NOMO-1 treated with DMSO at 0.1 percent for 48 hours (cell line): ENCODE measurements at regions not wholly inside any gene's neighbourhood (a gene's known extent, or its start where the extent isn't known, plus 50 kb on each side); places are given as distances from the start of the nearest gene placed in this dataset.

Experiments
- DNase-seq: peaks from one replicate; lab custom pipeline; 2025; ENCODE audit not compliant: unreplicated experiment; lab: John Stamatoyannopoulos, UW

DNA sequence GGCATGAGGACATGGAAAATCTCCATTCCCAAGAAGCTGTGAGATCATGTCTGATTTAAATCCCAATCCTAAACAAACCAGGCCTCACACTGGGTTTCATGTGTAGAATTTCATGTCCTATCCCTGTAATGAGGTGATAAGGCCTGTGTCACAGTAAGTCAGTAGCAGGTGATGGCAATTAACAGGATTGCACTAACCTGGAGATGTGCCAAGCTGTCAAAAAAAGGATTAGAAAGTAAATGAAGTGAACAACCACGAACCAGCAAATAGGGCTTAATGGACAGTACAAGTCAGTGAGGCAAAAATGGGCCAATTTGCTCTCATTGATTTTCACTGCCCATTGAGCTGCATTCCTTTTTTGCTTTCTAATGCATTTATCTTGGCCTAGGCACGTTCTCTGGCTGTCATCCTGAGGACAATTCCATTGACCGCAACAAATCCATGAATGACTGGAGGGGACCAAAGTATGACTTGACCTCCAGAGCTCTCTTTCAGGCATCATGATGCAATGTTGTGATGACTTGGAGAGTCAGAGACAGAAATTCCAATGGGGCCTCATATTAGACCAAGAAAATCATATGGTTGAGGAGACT is 673.6 kb upstream of the ADGRL2 start:
- peak; percentile 29 for DNase-seq

DNA sequence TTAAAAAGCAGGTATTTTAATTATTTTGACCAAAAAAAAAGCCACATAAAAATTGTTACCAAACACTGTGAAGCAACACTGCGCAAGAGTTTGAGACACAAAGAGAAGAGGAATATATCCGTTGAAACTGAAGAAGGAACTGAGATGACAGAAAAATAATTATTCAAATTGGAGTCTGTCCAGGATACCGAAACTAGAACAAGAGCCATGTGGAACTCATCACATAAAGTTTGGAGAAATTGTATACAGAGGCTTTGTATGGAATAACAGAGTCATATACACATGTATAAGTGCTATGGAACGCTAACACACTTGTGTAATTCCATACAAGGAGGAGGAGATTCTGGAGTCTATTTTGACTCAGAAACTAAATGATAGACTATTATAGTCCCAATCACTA is 675.1 kb upstream of the ADGRL2 start:
- DNase-seq, result peak; percentile 93

DNA sequence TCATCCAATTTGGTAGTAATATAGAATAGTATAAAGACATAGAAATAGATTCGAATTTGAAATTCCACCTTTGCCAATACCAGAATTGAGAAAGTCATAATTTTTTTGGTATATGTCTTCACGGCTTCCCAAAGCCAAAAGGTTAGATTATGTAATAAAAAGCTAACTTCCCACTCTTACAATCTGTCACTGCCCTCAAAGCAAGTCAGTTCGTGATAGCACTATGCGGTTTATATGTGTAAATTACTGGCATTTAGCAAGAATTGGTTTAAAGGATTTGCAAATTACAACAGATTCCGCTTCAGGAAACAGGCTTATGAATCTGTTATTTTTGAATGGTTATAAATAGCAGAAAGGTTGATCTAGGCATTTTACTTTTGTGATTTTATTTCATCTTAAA is 679.4 kb upstream of the ADGRL2 start:
- peak; percentile 98 for DNase-seq

DNA sequence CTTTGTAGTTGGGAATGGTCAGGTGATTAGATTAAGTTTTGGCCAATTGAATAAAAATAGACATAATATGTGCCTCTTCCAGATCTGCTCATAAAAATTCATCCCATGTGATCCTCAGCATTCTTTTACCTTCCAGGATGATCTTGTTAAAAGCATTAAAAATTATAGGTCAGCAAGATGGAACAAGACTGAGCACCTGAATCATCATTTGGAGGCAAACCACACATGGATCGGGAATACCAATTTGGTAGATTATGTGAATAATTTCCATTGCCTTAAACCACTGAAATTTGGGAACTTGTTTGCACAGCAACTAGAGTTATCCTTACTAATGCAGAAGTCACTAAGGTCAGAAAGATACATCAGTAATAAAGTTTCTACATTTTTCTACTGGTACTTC is 681.4 kb upstream of the ADGRL2 start:
- no peak for DNase-seq

DNA sequence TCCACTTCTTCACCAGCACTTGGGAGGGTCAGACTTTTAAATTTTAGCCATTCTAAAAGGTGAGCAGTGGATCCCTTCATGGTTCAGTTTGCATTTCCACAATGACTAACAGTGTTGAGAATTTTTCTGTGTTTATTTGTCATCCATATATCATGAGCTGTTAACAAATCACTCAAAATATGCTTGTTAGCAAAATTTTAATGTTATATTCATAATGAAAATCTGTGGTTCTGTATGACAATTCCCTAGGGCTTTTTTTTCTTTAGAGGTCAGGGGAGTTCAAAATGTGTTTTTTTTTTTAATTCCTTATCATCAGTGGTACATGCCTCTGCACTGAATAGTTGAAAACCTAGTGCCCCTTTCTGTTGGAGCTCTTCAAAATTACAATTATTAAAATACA is 682.2 kb upstream of the ADGRL2 start:
- no peak for DNase-seq

DNA sequence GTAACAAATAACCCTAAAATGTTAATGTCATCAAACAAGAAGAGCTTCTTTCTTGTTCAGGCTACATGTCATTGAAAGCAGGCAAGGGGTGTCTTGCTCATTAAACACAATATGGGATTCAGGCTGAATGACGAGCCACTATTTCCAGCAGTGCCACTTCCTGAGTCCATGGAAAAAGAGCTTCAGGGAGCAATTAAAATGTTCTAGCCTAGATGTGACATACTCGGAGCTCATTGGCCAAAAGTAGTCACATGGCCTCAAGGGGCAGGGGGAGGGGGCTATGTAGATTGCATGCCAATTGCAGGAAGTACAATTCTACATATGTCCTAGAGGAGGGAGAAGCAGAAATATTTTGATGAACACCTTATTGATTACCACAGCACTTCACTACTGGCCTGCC is 685.3 kb upstream of the ADGRL2 start:
- DNase-seq, result no peak

DNA sequence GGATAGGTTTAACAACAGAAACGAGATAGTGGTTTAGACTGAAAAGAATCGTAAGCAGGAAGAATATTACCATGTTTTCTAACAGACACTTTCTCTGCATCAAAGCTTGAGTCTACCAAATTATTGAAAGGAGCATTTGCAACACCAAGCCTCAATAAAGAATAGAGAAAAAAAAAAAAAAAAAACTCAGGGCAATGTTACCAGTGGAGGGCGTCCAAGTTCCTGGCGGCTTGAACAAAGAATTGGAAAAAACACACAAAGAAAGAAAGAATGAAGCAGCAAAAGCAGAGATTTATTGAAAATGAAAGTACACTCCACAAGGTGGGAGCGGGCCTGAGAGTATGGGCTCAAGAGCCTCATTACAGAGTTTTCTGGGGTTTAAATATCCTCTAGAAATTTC is 686.5 kb upstream of the ADGRL2 start:
- DNase-seq, result peak; percentile 2

DNA sequence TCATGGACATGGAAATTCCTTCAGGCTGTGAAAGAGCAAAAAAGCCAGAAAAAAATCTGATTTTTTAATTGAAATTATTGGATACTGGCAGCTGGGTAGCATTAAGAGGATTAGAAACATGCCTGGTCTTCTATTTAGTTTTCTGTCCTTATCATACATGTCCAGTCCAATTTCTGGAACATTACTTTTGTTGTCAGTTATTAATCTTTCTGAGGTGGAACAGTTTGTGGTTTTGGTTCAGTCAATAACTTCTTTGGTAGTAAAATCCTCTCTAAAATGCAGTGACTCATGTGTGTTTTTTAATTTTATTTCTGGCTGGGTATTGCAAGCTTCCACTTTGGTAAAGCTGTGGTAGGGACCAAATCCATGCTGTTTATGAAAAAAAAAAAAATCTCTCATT is 687.0 kb upstream of the ADGRL2 start:
- DNase-seq, result peak; percentile 69

DNA sequence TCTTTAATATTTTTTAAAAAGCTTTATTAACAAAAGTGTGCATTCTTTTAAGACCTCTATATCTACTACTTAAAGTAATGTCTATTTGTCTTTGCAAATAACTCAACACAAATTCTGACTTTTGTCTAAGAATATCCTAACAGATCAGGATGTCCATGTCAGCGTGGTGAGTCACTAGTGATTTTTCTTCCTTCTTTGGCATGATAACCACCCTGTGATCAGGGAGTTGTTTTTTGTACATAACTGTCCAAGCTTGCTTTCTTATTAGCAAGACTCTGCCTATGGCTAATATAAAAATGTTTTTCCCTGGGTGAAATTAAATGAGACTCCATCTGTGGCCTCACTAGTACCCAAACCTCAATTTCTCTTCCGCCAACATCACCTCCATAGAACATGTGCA is 688.9 kb upstream of the ADGRL2 start:
- DNase-seq, result peak; percentile 7

DNA sequence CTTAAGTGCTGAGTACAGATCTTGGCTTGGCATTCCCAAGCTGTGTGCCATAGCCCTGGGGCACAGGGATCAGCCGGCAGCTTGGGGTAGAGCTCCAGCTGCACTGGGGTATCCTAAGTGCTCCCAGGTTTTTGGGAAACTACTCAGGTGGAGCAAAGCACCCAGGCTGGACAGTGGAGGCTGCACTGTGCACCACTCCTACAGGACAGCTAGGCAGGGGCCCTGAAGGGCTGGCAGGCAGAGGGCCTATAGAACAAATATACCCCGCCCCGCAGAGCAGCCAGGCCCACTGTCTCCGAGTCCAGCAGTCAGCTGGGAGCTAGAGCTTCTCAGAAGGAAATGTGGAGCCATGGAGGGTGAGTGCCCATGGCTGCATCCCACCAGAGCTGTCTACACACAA is 691.7 kb upstream of the ADGRL2 start:
- no peak for DNase-seq

DNA sequence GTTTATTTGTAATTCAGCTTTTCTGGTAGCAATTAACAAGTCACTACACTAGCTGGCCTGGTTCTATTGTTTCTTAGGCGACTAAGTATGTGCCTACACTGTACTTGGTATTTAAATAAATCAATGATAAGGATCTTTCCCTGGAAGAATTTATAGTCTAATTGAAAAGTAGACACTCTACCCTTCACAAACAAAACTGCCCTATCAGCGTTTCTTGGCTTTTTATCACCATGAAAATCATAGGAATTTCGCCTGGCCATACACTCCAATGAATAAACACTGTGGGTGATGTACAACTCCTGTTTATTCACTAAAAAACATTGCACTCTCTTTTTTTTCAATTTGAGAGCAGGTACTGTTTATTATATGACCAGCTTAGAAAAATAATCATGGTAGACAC is 702.9 kb upstream of the ADGRL2 start:
- DNase-seq, result no peak

DNA sequence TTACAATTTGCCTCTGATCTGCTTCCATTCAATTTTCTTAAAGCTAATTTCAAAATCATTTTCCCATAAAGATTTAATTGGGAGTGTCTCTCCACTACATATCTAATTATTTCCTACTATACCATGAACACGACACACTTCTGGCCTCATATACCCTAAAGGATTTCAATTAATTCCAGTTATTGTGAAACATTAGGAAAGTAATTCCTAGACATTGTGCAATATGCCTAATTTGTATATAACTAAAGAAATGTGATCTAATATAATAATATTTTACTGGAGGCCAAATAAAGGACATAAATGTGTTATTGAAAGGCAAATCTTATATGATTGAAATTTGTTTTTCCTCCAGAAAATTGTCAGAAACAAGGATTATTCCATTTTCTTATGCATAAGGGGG is 727.2 kb upstream of the ADGRL2 start:
- no peak for DNase-seq

DNA sequence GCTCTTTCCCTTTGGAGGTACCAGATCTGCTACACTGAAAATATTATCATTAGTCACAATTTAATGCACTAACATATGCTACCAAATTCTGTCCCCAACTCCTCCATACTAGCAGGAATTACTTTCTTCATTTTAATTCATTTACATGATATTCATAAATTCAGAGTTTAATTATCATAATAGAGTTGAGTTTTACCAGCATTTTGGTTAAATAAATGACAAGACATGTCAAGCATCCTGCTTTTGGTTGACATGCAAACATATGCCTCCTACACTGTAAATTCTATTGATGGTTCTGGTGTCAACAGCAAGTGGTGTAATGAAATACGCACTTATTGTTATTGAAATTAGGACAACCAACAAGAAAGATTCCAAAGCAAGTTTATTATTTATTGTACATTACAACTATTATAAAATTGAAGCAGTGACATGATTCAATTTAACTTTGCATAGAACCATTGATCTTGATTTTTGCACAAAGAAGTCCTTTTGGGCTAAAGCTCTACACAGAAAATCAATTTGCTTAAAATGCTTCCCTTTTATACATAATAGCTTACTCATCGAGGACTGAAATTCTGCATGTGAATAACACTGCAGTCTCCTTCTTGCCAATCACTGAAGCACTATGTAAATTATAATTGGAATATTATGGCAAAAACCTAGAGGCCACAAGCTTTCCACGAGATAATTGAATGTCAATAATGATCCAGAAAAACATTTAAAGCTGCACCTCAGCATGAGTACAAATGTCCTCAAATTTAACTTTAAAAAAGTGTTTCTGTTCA is 728.6 kb upstream of the ADGRL2 start:
- no peak for DNase-seq

DNA sequence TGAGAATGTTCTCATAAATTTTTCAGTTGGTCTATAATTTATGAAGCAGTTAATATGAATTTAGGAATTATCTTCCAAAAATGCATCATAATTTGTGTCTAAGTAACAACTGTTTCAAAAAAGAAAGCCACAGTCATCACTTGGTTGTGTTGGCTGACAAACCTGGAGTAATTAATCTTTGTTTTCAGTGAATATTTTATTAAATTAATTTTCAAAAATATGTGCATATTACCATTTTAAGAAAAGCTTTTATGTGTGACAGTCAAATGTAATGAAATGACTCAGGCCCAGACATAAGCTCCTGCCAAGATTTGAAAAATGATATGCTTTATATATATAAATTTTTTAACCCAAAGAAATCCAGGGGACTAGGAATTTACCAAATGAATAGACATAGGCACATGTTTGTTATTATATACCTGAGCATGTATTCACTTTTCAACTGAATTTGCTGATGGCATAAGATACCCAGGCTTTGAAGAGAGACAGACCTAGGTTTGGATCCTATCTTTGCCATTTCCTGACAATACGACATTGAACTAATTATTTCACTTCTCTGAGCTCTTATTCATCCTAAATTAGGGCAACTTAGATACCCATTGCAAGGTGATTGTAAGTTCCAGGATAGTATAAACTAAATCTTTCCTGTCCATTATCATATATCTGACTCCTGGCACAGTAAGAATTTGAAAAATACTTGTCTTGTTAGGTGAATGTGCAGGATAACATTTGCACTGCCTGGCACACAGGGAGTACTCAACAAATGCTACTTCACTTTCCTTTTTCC is 729.5 kb upstream of the ADGRL2 start:
- no peak for DNase-seq

DNA sequence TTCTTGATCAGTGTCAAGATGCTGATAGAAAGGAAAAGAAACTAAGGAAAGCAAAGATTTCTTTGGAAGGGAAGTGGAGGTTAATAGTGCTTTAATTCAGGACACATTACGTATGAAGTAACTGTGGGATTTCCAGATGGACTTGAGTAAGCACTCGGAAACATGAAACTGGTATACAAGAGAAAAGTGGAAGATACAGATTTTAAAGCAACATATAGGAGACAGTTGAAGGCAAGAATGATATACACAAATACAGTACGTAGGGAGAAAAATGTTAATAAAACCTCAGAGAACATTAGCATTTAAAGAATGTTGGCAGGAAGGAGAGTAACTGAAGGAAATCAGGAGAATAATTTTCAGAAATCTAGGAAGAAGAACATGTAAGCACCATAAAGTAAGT is 730.9 kb upstream of the ADGRL2 start:
- no peak for DNase-seq

DNA sequence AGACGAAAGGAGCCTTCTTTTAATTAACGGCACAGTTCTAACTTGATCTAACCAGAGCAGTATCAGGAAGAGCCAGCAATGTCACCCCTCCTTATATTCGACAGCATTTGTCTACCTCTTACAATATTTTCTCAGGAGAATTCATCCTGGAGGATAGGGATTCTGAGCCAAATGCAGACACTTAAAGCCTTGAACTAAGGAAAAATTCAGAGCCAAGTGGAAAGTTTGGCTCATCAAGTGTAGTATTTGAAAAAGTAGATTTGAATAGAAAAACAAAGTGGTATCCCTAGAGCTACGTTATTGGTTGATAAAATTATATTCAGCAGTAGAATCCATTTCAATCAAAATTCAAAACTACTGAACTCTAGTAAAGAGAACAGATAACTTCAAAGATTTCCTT is 732.0 kb upstream of the ADGRL2 start:
- DNase-seq, result no peak

DNA sequence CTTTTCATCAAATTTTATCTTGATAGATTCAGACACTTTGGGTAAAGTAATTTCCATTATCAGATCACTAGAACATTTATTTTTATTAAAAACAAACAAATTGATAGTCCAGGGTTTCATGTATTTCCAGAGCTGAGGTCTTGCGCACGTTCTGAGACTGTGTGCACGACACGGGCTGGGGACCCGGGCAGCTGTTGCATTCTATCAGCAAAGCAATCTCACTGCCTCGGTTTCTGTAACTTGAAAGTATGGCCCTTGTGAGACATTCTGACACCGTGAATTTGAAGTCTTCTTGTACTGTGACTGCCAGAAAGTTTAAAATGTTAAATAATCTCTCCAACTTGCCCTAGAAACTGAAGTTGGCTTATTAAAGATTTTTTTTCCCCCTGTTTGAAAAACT is 746.9 kb upstream of the ADGRL2 start:
- no peak for DNase-seq

DNA sequence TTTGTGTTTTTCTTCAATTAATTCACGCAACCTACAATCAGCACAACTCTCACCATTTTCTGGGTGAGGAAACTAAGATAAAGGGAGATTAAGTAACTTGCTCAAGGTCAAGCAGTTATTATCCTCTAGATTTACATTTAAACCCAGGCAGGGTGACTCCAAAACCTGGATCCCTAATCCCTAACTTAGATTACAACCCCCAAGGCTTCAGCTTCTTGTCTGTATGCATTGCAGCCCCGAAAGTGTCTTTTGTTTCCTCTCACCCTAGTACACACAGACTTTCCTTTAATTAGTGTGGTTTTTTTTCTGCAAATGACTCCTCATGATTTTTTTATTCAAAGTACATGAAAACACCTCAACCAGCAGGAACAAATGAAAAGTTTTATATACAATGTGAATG is 748.6 kb upstream of the ADGRL2 start:
- DNase-seq, result no peak

DNA sequence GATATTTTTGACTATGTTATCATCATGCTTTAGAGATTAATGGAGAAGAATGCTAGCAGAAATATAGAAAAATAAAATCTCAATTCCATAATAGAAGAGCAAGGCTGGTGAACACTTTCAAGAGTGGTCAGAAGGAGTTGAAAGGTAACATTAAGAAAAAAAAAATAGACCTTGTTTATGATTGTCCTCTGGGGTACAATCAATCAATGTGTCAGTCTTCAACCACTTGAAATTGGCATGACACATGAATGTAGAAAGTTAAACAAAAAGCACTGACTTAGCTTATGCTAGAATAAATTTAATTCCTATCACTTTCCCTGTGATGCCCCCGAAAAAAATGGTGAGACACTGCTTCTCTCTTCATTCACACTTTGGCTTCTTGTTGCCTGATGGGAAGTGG is 750.3 kb upstream of the ADGRL2 start:
- no peak for DNase-seq

DNA sequence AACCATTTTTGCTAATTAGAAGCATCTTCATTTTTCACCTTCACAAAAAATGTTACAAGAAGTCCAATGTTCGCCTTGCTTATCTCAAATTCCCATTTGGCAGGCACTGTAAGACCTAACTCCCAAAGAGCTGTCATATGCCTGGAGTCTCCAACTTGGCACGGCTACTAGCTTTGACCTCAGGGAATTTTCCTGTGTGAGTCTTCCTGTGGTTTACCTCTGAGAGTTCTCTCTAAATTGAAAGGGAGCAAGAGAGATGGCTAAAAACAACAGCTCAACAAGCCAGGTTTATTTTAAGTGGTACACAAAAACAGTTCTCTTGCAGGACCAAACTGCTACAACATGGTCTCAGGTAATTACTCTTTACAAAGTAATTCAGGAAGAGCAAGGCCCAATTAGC is 756.0 kb upstream of the ADGRL2 start:
- no peak for DNase-seq

DNA sequence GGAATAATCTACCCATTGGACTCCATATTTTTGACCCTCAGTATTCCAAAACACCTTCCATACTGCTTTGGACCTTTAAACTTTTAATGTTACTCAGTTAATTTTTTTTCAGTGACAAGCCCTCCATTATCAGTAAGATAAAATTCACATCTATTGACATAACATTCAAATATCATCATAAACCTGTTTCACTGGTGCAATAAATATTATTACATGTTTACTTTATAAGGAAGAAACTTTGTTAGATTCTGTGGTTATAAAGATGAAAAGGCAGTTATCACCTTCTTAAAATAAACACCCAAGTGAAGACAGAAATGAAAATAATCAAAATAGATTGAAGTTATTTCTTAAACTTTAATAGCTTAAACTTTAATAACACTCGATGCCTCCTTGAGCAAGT is 758.5 kb upstream of the ADGRL2 start:
- no peak for DNase-seq

DNA sequence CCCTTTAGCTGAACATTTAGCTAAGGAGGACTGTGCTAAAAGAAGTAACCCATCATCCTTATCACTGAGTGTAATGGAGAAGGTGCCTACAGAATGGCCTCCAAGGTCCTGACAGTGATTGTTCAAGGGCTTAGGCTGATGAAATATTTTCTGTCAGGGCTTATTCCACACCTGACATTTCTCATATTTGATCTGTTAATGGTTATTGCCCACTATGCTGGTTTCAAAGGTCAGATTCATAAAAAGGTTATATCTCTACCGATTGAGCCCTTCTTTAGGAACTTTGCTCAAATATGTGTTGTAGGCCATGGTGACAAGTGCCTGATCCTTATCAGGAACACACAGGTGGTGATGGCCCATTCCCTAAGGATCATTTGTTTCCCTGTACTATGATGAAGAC is 766.4 kb upstream of the ADGRL2 start:
- DNase-seq, result no peak
